GM12891 (cell line): ENCODE measurements at regions not wholly inside any gene's neighbourhood (a gene's known extent, or its start where the extent isn't known, plus 50 kb on each side); places are given as distances from the start of the nearest gene placed in this dataset.

Experiments
- DNase-seq: peaks from one replicate; pipeline ENCODE4 v3.0.0; 2011; ENCODE audit warnings: low spot score; ENCODE audit not compliant: insufficient read length
- FAIRE-seq: peaks from 2 replicates; lab custom pipeline; 2011; peaks lifted over from hg19 to GRCh38; lab: Jason Lieb, UNC
- PAX5 ChIP-seq: IDR thresholded peaks from 2 replicates; pipeline ENCODE4 v1.6.1; 2011; ENCODE audit warnings: low read length, moderate library complexity, mild to moderate bottlenecking; ENCODE audit not compliant: insufficient read depth, severe bottlenecking
- POLR2A ChIP-seq: IDR thresholded peaks from 2 replicates; pipeline ENCODE4 v1.6.1; 2011; ENCODE audit warnings: low read depth, low read length, control low read depth
- POLR2AphosphoS5 ChIP-seq: IDR thresholded peaks from 2 replicates; pipeline ENCODE4 v1.6.1; 2011; ENCODE audit warnings: low read depth, low read length, control low read depth
- POU2F2 ChIP-seq: IDR thresholded peaks from 2 replicates; pipeline ENCODE4 v1.6.1; 2011; ENCODE audit warnings: low read depth, mild to moderate bottlenecking, control low read depth, low read length, moderate library complexity
- SPI1 ChIP-seq: IDR thresholded peaks from 2 replicates; pipeline ENCODE4 v1.6.1; 2011; ENCODE audit warnings: low read depth, low read length, control low read depth
- TAF1 ChIP-seq: IDR thresholded peaks from 2 replicates; pipeline ENCODE4 v1.6.1; 2011; ENCODE audit warnings: low read depth, low read length, control low read depth

GRCh38 chr21:18460979-18461378 is 57.4 kb upstream of the TMPRSS15 start:
- no peak for DNase-seq
- TF ChIP-seq POU2F2 (no peak), TAF1 (no peak), SPI1 (no peak)
- FAIRE-seq: no peak

- FAIRE-seq (no peak), DNase-seq (no peak)
- no peak for TF ChIP-seq POU2F2
- TF ChIP-seq POLR2A: no peak
Measured at GRCh38 chr21:18461743-18462142, 58.2 kb upstream of the TMPRSS15 start.

GRCh38 chr21:18467715-18468114 is 64.1 kb upstream of the TMPRSS15 start:
- FAIRE-seq (no peak), DNase-seq (no peak)
- TF ChIP-seq POU2F2 (no peak), SPI1 (no peak), TAF1 (no peak), POLR2A (no peak), PAX5 (no peak), POLR2AphosphoS5 (no peak)

GRCh38 chr21:18468790-18469189 is 65.2 kb upstream of the TMPRSS15 start:
- TF ChIP-seq POU2F2 (no peak), TAF1 (no peak), PAX5 (no peak), POLR2AphosphoS5 (no peak), POLR2A (no peak), SPI1 (no peak)
- DNase-seq: no peak
- FAIRE-seq: no peak

- no peak for DNase-seq
- FAIRE-seq: no peak
- TF ChIP-seq SPI1 (no peak), PAX5 (no peak), TAF1 (no peak), POLR2A (no peak), POLR2AphosphoS5 (no peak), POU2F2 (no peak)
Measured at GRCh38 chr21:18476639-18477038, 73.1 kb upstream of the TMPRSS15 start.

- FAIRE-seq (no peak), DNase-seq (no peak)
- no peak for TF ChIP-seq POLR2AphosphoS5
- no peak for TF ChIP-seq SPI1
- no peak for TF ChIP-seq POLR2A
- no peak for TF ChIP-seq POU2F2
- no peak for TF ChIP-seq PAX5
- no peak for TF ChIP-seq TAF1
Measured at GRCh38 chr21:18477043-18477442, 73.5 kb upstream of the TMPRSS15 start.

GRCh38 chr21:18478513-18478912 is 74.9 kb upstream of the TMPRSS15 start:
- DNase-seq: no peak

GRCh38 chr21:18488252-18488651 is 84.7 kb upstream of the TMPRSS15 start:
- FAIRE-seq: no peak
- TF ChIP-seq TAF1 (no peak), POLR2A (no peak), PAX5 (no peak), SPI1 (no peak), POU2F2 (no peak), POLR2AphosphoS5 (no peak)
- no peak for DNase-seq

More at GRCh38 chr21:18478513-18478912, 74.9 kb upstream of the TMPRSS15 start:
- FAIRE-seq: no peak
- no peak for TF ChIP-seq PAX5
- TF ChIP-seq SPI1: no peak
- TF ChIP-seq POU2F2: no peak
- TF ChIP-seq POLR2AphosphoS5: no peak
- TF ChIP-seq POLR2A: no peak
- TF ChIP-seq TAF1: no peak

- DNase-seq (no peak), FAIRE-seq (no peak)
- TF ChIP-seq SPI1 (no peak), POU2F2 (no peak), PAX5 (no peak), POLR2A (no peak), POLR2AphosphoS5 (no peak), TAF1 (no peak)
Measured at GRCh38 chr21:18493422-18493821, 89.8 kb upstream of the TMPRSS15 start.

- no peak for FAIRE-seq
Measured at GRCh38 chr21:18495523-18495922, 91.9 kb upstream of the TMPRSS15 start.

GRCh38 chr21:18498431-18498830 is 94.8 kb upstream of the TMPRSS15 start:
- FAIRE-seq (no peak), DNase-seq (no peak)
- no peak for TF ChIP-seq POU2F2
- TF ChIP-seq POLR2AphosphoS5: no peak
- TF ChIP-seq PAX5: no peak
- TF ChIP-seq POLR2A: no peak
- TF ChIP-seq TAF1: no peak
- no peak for TF ChIP-seq SPI1

More at GRCh38 chr21:18495523-18495922, 91.9 kb upstream of the TMPRSS15 start:
- no peak for DNase-seq
- TF ChIP-seq SPI1 (no peak), TAF1 (no peak), POLR2AphosphoS5 (no peak), PAX5 (no peak), POLR2A (no peak), POU2F2 (no peak)
